Pancreas (tissue), 10 donors: ENCODE measurements at regions not wholly inside any gene's neighbourhood (a gene's known extent, or its start where the extent isn't known, plus 50 kb on each side); places are given as distances from the start of the nearest gene placed in this dataset.

Source experiments
- ATAC-seq, 4 donors: fragments of 200-7000 bp; cut with Tn5 transposase; one replicate each; pipeline versions ENCODE4 v1.8.0 to v1.9.1; 2020; ENCODE audit warnings: mild to moderate bottlenecking in 4 of 4, moderate library complexity in 4 of 4
- DNase-seq, 6 donors: peaks; one replicate each; pipeline ENCODE4 v3.0.0-alpha.2; 2020
- FAIRE-seq: peaks from 2 replicates; lab custom pipeline; 2012; peaks lifted over from hg19 to GRCh38; lab: Jason Lieb, UNC
- H3K27ac ChIP-seq, 4 donors: fragments of 200-600 bp; sonication (generic); 1 replicate in 3 of 4; 2 replicates in 1 of 4; pipeline versions ENCODE4 v1.5.0 to v1.8.0; 2020
- H3K27me3 ChIP-seq, 4 donors: fragments of 200-600 bp; one replicate each; pipeline ENCODE4 v1.8.0; 2021
- H3K36me3 ChIP-seq, 3 donors: fragments of 200-600 bp; sonication (generic) in 1 of 3; one replicate each; pipeline versions ENCODE4 v1.5.0 to v1.8.0; 2020 to 2021
- H3K4me1 ChIP-seq, 3 donors: fragments of 200-600 bp; one replicate each; pipeline ENCODE4 v1.8.0; 2021
- H3K4me3 ChIP-seq, 4 donors: fragments of 200-600 bp; sonication (generic) in 2 of 4; one replicate each; pipeline versions ENCODE4 v1.5.0 to v1.8.0; 2020 to 2021
- H3K9me3 ChIP-seq, 4 donors: fragments of 200-600 bp; one replicate each; pipeline ENCODE4 v1.8.0; 2021
- CTCF ChIP-seq, 4 donors: fragments of 200-600 bp; sonication (generic) in 3 of 4; IDR thresholded peaks; one replicate each; pipeline versions ENCODE4 v1.5.0 to v1.8.0; 2021; ENCODE audit warnings: antibody characterized with exemption in 4 of 4
- WGBS, 2 donors: extraction: QIAGEN DNeasy Blood & Tissue Kit; methylation state at CpG; one replicate each; pipeline ENCODE4 v1.1.7; 2013; 5-methylcytosine and 5-hydroxymethylcytosine counted together
- intact Hi-C, 3 donors: fragments of 100-400 bp; cut with DNase I; formaldehyde crosslinking; loops; one replicate each; pipeline versions ENCODE4 v1.11.1 to v1.14.2; 2022
- donor health status: healthy with polysubstance abuse.
- donor health status: DM: no; HTN: no; CAD: no; lungs with moderate emphysema.
- donor health status: DM: no; HTN: no; CAD: no.
- donor health status: control.
- donor health status: control.
- donor health status: Bipolar disorder and iron deficiency.
- donor health status: DM: yes; HTN: yes; CAD: no.
- donor health status: DM: no; HTN: no; CAD: no.
- donor health status: DM: no; HTN: no; CAD: no.
- donor health status: DM: yes; HTN: yes; CAD: no.

GRCh38 chr9:31733166-31733565 is 651.3 kb upstream of the ACO1 start:
- Histone ChIP-seq H3K9me3 (no peaks in the 10 kb centered on the region), H3K36me3 (no peaks in the 10 kb centered on the region), H3K27ac (no peak overlapping the region), H3K4me1 (no peaks in the 10 kb centered on the region), H3K27me3 (no peaks in the 10 kb centered on the region), H3K4me3 (no peak overlapping the region)
- no peak for TF ChIP-seq CTCF (IDR thresholded peaks at IDR 0.05)
- DNase-seq, result no peak
- WGBS, 2 donors, result 23 to 29% methylated on average over 3 of the region's 3 CpGs
- no peak for FAIRE-seq
- ATAC-seq, result no peak
- intact Hi-C loops, result no loop called here

- Histone ChIP-seq H3K36me3 (no peaks in the 10 kb centered on the region), H3K9me3 (no peaks in the 10 kb centered on the region), H3K4me1 (no peaks in the 10 kb centered on the region), H3K27ac (no peak overlapping the region), H3K27me3 (no peaks in the 10 kb centered on the region), H3K4me3 (no peak overlapping the region)
- intact Hi-C loops, result no loop called here
- TF ChIP-seq CTCF (IDR thresholded peaks at IDR 0.05), result no peak
- no peak for DNase-seq
- FAIRE-seq, result no peak
- ATAC-seq, result no peak
- WGBS, 2 donors, result 90 to 96% methylated on average over 1 of the region's 1 CpG
These were observed 647.8 kb upstream of the ACO1 start for GRCh38 chr9:31736581-31737179.

GRCh38 chr9:31740705-31741104 is 643.7 kb upstream of the ACO1 start:
- DNase-seq, result no peak
- intact Hi-C loops, result no loop called here
- Histone ChIP-seq H3K36me3 (no peaks in the 10 kb centered on the region), H3K27me3 (no peaks in the 10 kb centered on the region), H3K4me3 (no peak overlapping the region), H3K9me3 (no peaks in the 10 kb centered on the region), H3K4me1 (no peaks in the 10 kb centered on the region), H3K27ac (no peak overlapping the region)
- no peak for TF ChIP-seq CTCF (IDR thresholded peaks at IDR 0.05)
- WGBS, 2 donors, result 39 to 58% methylated on average over 1 of the region's 1 CpG
- ATAC-seq, result no peak
- FAIRE-seq, result no peak

GRCh38 chr9:31744589-31744988 is 639.9 kb upstream of the ACO1 start:
- H3K9me3 ChIP-seq, result no peaks in the 10 kb centered on the region
- H3K4me1 ChIP-seq, result no peaks in the 10 kb centered on the region
- TF ChIP-seq CTCF (IDR thresholded peaks at IDR 0.05), result no peak
- DNase-seq (no peak), FAIRE-seq (no peak), ATAC-seq (no peak)
- no peak overlapping the region for H3K27ac ChIP-seq
- no peaks in the 10 kb centered on the region for H3K36me3 ChIP-seq
- no peak overlapping the region for H3K4me3 ChIP-seq
- 50 to 70% methylated on average over 3 of the region's 3 CpGs for WGBS, 2 donors
- no peaks in the 10 kb centered on the region for H3K27me3 ChIP-seq
- intact Hi-C loops, result no loop called here

GRCh38 chr9:31745468-31745867 is 639.0 kb upstream of the ACO1 start:
- no peak for DNase-seq

More at GRCh38 chr9:31745468-31745867, 639.0 kb upstream of the ACO1 start:
- WGBS, 2 donors, result 33 to 43% methylated on average over 6 of the region's 6 CpGs
- intact Hi-C loops, result no loop called here
- TF ChIP-seq CTCF (IDR thresholded peaks at IDR 0.05), result no peak
- Histone ChIP-seq H3K9me3 (no peaks in the 10 kb centered on the region), H3K4me1 (no peaks in the 10 kb centered on the region), H3K36me3 (no peaks in the 10 kb centered on the region), H3K27ac (no peak overlapping the region), H3K4me3 (no peak overlapping the region), H3K27me3 (no peaks in the 10 kb centered on the region)
- FAIRE-seq, result no peak
- no peak for ATAC-seq
